NB4 (cell line): ENCODE measurements at regions not wholly inside any gene's neighbourhood (a gene's known extent, or its start where the extent isn't known, plus 50 kb on each side); places are given as distances from the start of the nearest gene placed in this dataset.
"Not testable (repeated sequence)": the region's sequence is repeated elsewhere in the genome, so short reads cannot be mapped to it uniquely, and the experiment has no call there.

Source experiments
- CTCF ChIP-seq: IDR thresholded peaks from one replicate; pipeline ENCODE4 v1.5.1; 2012; ENCODE audit warnings: low read depth, low read length
- POLR2A ChIP-seq: IDR thresholded peaks from 2 replicates; pipeline ENCODE4 v1.6.1; 2011; ENCODE audit warnings: mild to moderate bottlenecking; ENCODE audit not compliant: insufficient read length; ENCODE audit errors: extremely low read depth
- TF ChIP-seq, protein P1 (sequence below): IDR thresholded peaks from 2 replicates; pipeline ENCODE4 v1.6.1; 2011; ENCODE audit warnings: low read depth, low read length

DNA sequence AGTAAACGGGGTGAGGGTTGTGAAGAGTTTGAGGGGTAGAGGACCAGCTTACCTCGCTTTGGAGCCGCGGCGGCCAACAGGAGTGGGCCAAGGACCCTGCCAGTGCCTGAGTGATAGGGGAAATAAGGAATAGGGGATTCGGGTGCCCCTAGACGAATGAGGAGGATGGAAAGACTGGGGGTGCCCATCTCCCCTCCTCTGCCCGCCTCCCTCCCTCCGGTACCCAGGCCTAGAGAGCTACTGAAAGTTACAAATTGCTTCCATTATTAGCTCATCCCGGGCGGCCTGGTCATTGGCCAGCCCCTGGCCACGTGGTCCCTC lies 63.1 kb downstream of the SMUG1 start:
- TF ChIP-seq CTCF, POLR2A: not testable (repeated sequence)
- TF ChIP-seq, protein P1, sequence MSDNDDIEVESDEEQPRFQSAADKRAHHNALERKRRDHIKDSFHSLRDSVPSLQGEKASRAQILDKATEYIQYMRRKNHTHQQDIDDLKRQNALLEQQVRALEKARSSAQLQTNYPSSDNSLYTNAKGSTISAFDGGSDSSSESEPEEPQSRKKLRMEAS: not testable (repeated sequence)
